HG03159 (cell line): ENCODE measurements at regions not wholly inside any gene's neighbourhood (a gene's known extent, or its start where the extent isn't known, plus 50 kb on each side); places are given as distances from the start of the nearest gene placed in this dataset.
"Not testable (repeated sequence)": the region's sequence is repeated elsewhere in the genome, so short reads cannot be mapped to it uniquely, and the experiment has no call there.

Experiments
- ATAC-seq: cut with Tn5 transposase; IDR thresholded peaks from one replicate; pipeline ENCODE4 v1.9.1; 2021; ENCODE audit warnings: mild to moderate bottlenecking, moderate library complexity; ENCODE audit not compliant: unreplicated experiment

DNA sequence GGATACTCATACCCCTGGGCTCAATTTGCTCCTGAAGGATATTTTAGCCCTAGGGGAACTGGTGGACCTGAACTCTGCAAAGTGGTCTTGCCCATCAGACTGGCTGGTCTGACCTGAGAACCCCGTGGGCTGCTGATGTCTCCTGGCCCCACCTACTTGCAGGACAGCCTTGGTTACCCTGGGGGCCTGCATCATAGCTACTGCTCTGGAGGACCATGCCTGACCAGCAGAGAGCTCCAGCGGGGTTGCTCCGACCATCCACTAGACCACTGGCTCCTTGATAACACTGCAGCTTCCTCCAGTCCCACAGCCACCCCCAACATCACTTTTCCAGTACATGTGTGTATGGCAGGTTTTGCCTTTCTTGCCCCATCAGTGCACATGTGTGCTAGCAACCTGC, 331.6 kb upstream of the BRINP3 start:
- ATAC-seq = no peak

- ATAC-seq = no peak
Measured at GRCh38 chr1:190812996-190813395, 335.3 kb upstream of the BRINP3 start.

DNA sequence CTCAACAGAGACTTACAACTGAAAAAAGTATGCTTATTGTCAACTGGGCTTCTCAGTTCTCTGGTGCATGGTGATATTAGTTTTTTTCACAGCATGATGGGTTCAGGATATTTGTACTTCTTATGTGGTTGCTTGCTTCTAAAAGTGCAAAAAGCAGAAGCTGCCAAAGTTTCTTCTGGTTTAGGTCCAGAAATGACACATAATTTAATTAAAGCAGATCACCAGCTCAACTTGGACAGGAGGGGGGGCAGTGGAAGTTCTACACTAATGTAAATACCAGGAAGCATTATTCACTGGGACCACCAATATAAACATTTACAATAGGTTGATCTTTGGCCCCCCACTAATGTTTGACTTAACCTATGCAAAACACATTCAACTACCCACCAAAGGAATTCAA, 354.8 kb upstream of the BRINP3 start:
- no peak for ATAC-seq

GRCh38 chr1:190835658-190836057, 358.0 kb upstream of the BRINP3 start:
- no peak for ATAC-seq

GRCh38 chr1:190837200-190837599, 359.5 kb upstream of the BRINP3 start:
- not testable (repeated sequence) for ATAC-seq

- ATAC-seq = no peak
Measured at GRCh38 chr1:190837888-190838287, 360.2 kb upstream of the BRINP3 start.

GRCh38 chr1:190847166-190847565, 369.5 kb upstream of the BRINP3 start:
- no peak for ATAC-seq

GRCh38 chr1:190849346-190849745, 371.7 kb upstream of the BRINP3 start:
- no peak for ATAC-seq

- no peak for ATAC-seq
Measured at GRCh38 chr1:190852611-190853010, 374.9 kb upstream of the BRINP3 start.

- ATAC-seq = no peak
Measured at GRCh38 chr1:190858140-190858539, 380.5 kb upstream of the BRINP3 start.

- no peak for ATAC-seq
Measured at GRCh38 chr1:190864013-190864641, 386.5 kb upstream of the BRINP3 start.

DNA sequence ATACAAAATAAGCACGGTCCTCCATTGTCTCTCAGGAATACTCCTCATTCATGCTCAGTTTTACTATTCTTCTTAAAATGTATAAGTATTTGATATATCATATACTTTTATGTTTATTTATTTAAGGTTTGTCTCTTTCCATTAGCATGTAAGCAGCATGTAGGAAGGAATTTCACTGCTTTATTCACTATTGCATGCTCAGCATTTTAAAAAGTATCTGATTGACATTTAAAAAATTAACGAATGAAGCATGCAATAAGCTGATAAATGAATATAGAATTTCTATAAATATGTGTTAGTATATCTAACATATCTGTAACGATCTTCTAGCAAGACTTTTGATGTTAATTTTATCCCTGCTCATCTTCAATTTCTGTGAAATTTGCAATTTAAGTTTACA, 402.7 kb upstream of the BRINP3 start:
- ATAC-seq = no peak

DNA sequence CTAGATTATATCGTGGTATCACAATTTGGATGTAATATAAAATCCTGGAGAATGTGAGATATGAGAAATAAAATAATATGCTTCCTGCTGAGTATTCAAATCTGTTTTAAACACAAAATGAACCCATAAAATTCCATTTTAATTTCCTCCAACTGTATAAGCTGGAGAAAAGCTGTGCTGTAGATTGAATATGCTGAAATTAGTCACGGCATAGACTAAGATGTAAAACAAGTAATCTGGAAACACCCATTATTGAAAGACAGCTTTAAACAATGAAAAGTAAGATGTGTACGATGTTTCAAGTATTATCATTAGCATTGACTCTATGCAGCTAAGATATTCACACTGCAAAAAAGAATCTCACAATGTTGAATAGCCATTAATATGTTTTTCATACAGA, 403.4 kb upstream of the BRINP3 start:
- no peak for ATAC-seq

GRCh38 chr1:190897233-190897632, 419.6 kb upstream of the BRINP3 start:
- no peak for ATAC-seq

DNA sequence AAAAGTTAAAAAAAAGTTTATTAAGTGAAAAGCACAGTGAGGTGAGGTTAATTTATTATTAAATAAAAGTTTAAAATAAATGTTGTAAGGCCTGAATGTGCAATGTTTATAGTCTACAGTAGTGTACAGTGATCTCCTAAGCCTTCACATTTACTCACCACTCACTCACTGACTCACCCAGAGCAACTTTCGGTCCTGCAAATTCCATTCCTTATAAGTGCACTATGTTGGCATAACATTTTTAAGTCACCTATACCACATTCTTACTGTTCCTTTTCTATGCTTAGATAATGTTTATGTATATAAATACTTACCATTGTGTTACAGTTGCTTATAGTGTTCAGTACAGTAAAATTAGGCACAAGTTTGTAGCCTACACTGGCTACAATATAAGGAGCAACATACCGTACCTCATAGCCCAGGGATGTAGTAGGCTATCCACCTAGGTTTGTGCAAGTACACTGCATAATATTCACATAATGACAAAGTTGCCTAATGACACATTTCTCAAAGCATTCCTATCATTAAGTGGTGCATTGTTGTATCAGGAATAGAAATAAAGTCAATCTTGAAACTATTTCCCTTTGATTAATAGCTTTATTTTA, 426.5 kb upstream of the BRINP3 start:
- no peak for ATAC-seq

DNA sequence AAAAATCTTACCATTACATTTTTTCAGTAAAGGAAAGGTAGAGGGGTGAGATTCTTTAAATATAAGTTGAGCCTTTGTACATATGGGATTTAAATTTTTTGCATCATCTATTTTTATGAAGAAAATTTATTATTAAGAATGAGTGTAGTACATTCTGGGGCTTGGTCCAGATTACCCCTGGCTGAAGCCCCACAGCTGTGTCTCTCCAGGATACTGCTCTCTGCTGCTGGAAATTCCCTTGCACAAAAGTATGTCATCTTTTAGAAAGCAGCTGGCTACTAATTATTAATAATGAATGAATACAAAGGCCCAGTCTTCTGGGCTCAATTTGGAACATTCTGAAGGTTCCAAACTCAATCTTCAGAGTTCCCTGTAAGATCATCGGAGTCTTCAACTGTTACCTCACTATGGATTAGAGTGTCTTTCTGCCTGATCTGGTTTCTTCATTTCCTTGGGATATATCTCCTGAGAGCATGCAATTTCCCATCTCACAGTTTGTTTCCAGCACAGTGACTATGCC, 428.6 kb upstream of the BRINP3 start:
- no peak for ATAC-seq

DNA sequence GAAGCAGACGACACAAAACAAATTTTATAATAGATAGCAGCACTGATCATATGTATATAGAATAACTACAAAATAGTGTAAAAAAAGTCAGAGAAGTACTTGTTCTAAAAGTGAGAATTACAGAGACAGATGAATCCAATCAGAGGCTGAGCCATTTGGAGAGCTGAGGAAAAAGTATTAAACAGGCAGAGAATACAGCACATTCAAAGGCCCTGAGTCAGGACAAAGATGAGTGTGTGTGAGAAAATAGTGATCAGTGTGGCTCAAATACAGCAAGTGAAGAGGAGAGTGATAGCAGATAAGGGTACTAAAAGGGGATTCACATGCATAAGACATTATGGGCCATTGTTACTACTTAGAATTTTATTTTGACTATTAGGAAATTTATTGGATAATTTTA, 430.6 kb upstream of the BRINP3 start:
- ATAC-seq = no peak

- ATAC-seq = no peak
Measured at GRCh38 chr1:190908691-190909090, 431.0 kb upstream of the BRINP3 start.

- ATAC-seq = no peak
Measured at GRCh38 chr1:190935925-190936324, 458.3 kb upstream of the BRINP3 start.

GRCh38 chr1:190936337-190936736, 458.7 kb upstream of the BRINP3 start:
- no peak for ATAC-seq

DNA sequence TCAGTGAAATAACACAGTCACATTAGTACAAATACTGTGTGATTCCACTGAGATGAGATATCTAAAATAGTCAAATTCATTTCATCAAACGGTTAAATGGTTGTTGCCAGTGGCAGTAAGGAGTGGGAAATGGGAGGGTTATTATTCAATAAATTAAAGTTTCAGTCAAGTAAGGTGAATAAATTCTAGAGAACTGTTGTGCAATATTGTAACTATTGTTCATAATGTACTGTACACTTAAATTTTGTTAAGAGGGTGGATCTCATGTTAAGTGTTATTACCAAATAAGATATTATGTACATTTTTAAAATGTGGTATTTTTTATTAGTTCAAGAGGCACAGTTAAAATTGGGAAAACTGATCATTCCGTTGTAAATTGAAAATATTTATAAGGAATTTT, 463.3 kb upstream of the BRINP3 start:
- ATAC-seq = no peak

DNA sequence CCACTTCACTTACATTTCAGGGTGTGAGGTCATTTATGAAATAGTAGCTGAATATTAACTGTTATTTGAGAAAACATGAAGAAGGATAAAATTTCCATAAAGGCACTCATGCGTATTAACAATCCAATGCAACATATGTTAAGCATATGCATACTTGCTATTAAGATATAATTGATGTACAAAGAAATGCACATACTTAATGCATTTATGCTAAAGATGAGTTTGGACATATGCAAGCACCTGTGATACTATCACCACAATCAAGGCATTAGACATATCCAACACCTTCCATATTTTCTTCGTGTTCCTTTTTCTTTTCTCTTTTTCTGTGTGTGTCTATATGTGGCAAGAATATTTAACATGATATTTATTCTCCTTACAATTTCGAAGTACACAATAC, 464.8 kb upstream of the BRINP3 start:
- no peak for ATAC-seq

DNA sequence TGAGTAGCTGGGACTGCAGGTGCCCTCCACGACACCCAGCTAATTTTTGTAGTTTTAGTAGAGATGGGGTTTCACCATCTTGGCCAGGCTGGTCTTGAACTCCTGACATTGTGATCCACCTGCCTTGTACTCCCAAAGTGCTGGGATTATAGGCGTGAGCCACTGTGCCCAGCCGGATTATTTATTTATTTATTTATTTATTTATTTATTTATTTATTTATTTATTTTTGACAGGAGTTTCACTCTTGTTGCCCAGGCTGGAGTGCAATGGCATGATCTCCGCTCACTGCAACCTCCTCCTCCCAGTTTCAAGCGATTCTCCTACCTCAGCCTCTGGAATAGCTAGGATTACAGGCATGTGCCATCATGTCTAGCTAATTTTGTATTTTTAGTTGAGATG, 466.1 kb upstream of the BRINP3 start:
- not testable (repeated sequence) for ATAC-seq
